Stomach (tissue), 8 donors: ENCODE measurements at regions not wholly inside any gene's neighbourhood (a gene's known extent, or its start where the extent isn't known, plus 50 kb on each side); places are given as distances from the start of the nearest gene placed in this dataset.

ENCODE experiments used
- DNase-seq, 2 donors: peaks; one replicate each; pipeline versions ENCODE4 v3.0.0 to v3.0.0-alpha.2; 2013 to 2019
- H3K27ac ChIP-seq, 5 donors: fragments of 200-600 bp in 4 of 5; sonication (generic) in 4 of 5; one replicate each; pipeline ENCODE4 v1.5.1; 2013 to 2019; ENCODE audit warnings: mild to moderate bottlenecking in 1 of 5, moderate library complexity in 1 of 5
- H3K27me3 ChIP-seq, 3 donors: fragments of 200-600 bp; sonication (generic); one replicate each; pipeline ENCODE4 v1.5.1; 2017 to 2019; ENCODE audit warnings: mixed run types in 1 of 3
- H3K36me3 ChIP-seq, 4 donors: fragments of 200-600 bp; sonication (generic); 1 replicate in 3 of 4; 2 replicates in 1 of 4; pipeline ENCODE4 v1.5.1; 2016 to 2019
- H3K4me1 ChIP-seq, 4 donors: fragments of 200-600 bp; sonication (generic); one replicate each; pipeline ENCODE4 v1.5.1; 2016 to 2019
- H3K4me3 ChIP-seq, 4 donors: fragments of 200-600 bp; sonication (generic) in 3 of 4; one replicate each; pipeline ENCODE4 v1.5.1; 2016 to 2019; ENCODE audit warnings: mild to moderate bottlenecking in 1 of 4
- H3K9me3 ChIP-seq, 4 donors: fragments of 200-600 bp; sonication (generic); one replicate each; pipeline ENCODE4 v1.5.1; 2016 to 2019
- CTCF ChIP-seq, 7 experiments: fragments of 450-650 bp in 4 of 7; fragments of 200-600 bp in 3 of 7; sonication (generic) in 3 of 7; IDR thresholded peaks; one replicate each; pipeline ENCODE4 v1.5.1; 2016 to 2019; ENCODE audit warnings: antibody characterized with exemption in 7 of 7, control low read depth in 2 of 7, mild to moderate bottlenecking in 1 of 7
- EP300 ChIP-seq: sonication (generic); formaldehyde crosslinking; IDR thresholded peaks from one replicate; pipeline ENCODE4 v1.6.1; 2017; ENCODE audit warnings: antibody characterized with exemption
- POLR2A ChIP-seq, 4 donors: fragments of 450-650 bp; IDR thresholded peaks; one replicate each; pipeline ENCODE4 v1.6.1; 2016; ENCODE audit warnings: antibody characterized with exemption in 4 of 4, control low read depth in 2 of 4, mild to moderate bottlenecking in 1 of 4, moderate library complexity in 1 of 4
- POLR2AphosphoS5 ChIP-seq, 3 donors: sonication (generic); formaldehyde crosslinking; IDR thresholded peaks; one replicate each; pipeline ENCODE4 v1.6.1; 2016; ENCODE audit warnings: antibody characterized with exemption in 3 of 3
- WGBS, 5 donors: extraction: QIAGEN DNeasy Blood & Tissue Kit in 3 of 5; methylation state at CpG; one replicate each; pipeline versions ENCODE4 v1.1.5 to v1.1.7; 2013 to 2018; 5-methylcytosine and 5-hydroxymethylcytosine counted together
- intact Hi-C: fragments of 100-400 bp; cut with DNase I; formaldehyde crosslinking; loops from one replicate; pipeline ENCODE4 v1.15.1; 2023; ENCODE audit warnings: low total_unique reads
- donor health status: healthy with polysubstance abuse.
- donor health status: Bipolar disorder and iron deficiency.
- donor health status: healthy.

GRCh38 chr15:79724804-79725203 is 172.0 kb downstream of the MTHFS start:
- no peaks in the 10 kb centered on the region for H3K4me1 ChIP-seq
- peaks cover 0 to 7% (median 0%) of the 10 kb centered on the region in 3 donors for H3K27me3 ChIP-seq
- TF ChIP-seq EP300 (no peak), POLR2A (IDR thresholded peaks at IDR 0.05) (no peak), POLR2AphosphoS5 (IDR thresholded peaks at IDR 0.05) (no peak), CTCF (IDR thresholded peaks at IDR 0.05) (no peak)
- DNase-seq = no peak
- H3K27ac ChIP-seq = no peak overlapping the region
- 86 to 92% (median 90%) methylated on average over 4 of the region's 4 CpGs for WGBS, 5 donors
- H3K4me3 ChIP-seq = no peak overlapping the region
- no peaks in the 10 kb centered on the region for H3K36me3 ChIP-seq
- intact Hi-C loops = no loop called here
- H3K9me3 ChIP-seq = peaks cover 0 to 7% (median 0%) of the 10 kb centered on the region in 4 donors

GRCh38 chr15:79728867-79729266 is 167.9 kb downstream of the MTHFS start:
- H3K27ac ChIP-seq = no peak overlapping the region
- intact Hi-C loops = no loop called here
- DNase-seq = no peak
- TF ChIP-seq CTCF (IDR thresholded peaks at IDR 0.05) (no peak), POLR2A (IDR thresholded peaks at IDR 0.05) (no peak), POLR2AphosphoS5 (IDR thresholded peaks at IDR 0.05) (no peak), EP300 (no peak)
- no peaks in the 10 kb centered on the region for H3K4me1 ChIP-seq
- H3K27me3 ChIP-seq = peaks cover 0 to 7% (median 0%) of the 10 kb centered on the region in 3 donors
- H3K36me3 ChIP-seq = no peaks in the 10 kb centered on the region
- 36 to 59% (median 53%) methylated on average over 3 of the region's 3 CpGs for WGBS, 5 donors
- peaks cover 0 to 7% (median 0%) of the 10 kb centered on the region in 4 donors for H3K9me3 ChIP-seq
- no peak overlapping the region for H3K4me3 ChIP-seq

- TF ChIP-seq POLR2A (IDR thresholded peaks at IDR 0.05) = no peak
- no peak for TF ChIP-seq EP300
- TF ChIP-seq POLR2AphosphoS5 (IDR thresholded peaks at IDR 0.05) = no peak
- no peak for TF ChIP-seq CTCF (IDR thresholded peaks at IDR 0.05)
- intact Hi-C loops = no loop called here
- Histone ChIP-seq H3K27ac (no peak overlapping the region), H3K27me3 (no peaks in the 10 kb centered on the region), H3K9me3 (peaks cover 0 to 18% (median 12%) of the 10 kb centered on the region in 4 donors), H3K4me3 (no peak overlapping the region), H3K4me1 (no peaks in the 10 kb centered on the region), H3K36me3 (no peaks in the 10 kb centered on the region)
- DNase-seq = no peak
- 26 to 53% (median 38%) methylated on average over 1 of the region's 1 CpG for WGBS, 5 donors
These were observed 160.3 kb downstream of the MTHFS start for GRCh38 chr15:79736435-79737000.

GRCh38 chr15:79738143-79738542 is 158.7 kb downstream of the MTHFS start:
- 82 to 89% (median 86%) methylated on average over 6 of the region's 6 CpGs for WGBS, 5 donors
- Histone ChIP-seq H3K4me1 (no peaks in the 10 kb centered on the region), H3K27me3 (no peaks in the 10 kb centered on the region), H3K4me3 (no peak overlapping the region), H3K9me3 (peaks cover 0 to 18% (median 13%) of the 10 kb centered on the region in 4 donors), H3K36me3 (no peaks in the 10 kb centered on the region), H3K27ac (no peak overlapping the region)
- no peak for TF ChIP-seq POLR2AphosphoS5 (IDR thresholded peaks at IDR 0.05)
- TF ChIP-seq EP300 = no peak
- TF ChIP-seq POLR2A (IDR thresholded peaks at IDR 0.05) = no peak
- no peak for TF ChIP-seq CTCF (IDR thresholded peaks at IDR 0.05)
- DNase-seq = no peak
- intact Hi-C loops = no loop called here
